SKM-1 (cell line): ENCODE measurements at regions not wholly inside any gene's neighbourhood (a gene's known extent, or its start where the extent isn't known, plus 50 kb on each side); places are given as distances from the start of the nearest gene placed in this dataset.
A peak's percentile ranks its signal among the peaks of the same experiment; 100 is the strongest.

Experiments used
- DNase-seq: peaks from one replicate; lab custom pipeline; 2025; ENCODE audit not compliant: unreplicated experiment; lab: John Stamatoyannopoulos, UW

- no peak for DNase-seq
Observed at GRCh38 chr10:31081937-31082840, 50.5 kb upstream of the ZNF438 start.

- DNase-seq: peak; percentile 48
Observed at GRCh38 chr10:31083765-31084184, 52.1 kb upstream of the ZNF438 start.

DNA sequence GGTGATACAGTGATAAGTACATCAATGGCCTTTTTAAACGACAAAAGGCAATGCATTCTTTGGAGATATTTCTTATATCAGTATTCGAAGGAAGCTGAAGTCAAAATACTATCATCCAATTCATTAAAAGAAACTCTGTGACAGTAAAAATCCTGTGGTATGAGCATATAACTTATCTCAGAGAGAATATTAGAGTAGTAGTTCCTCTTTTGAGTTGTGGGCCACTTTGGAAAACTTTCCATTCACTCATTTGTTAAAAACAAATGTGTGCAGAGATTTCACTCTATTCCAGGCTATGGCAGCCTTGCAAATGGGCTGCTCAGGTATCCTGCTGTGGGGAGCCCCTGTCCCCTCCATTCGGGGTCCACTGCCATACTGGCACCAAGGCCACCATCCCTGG is 55.3 kb upstream of the ZNF438 start:
- no peak for DNase-seq

DNA sequence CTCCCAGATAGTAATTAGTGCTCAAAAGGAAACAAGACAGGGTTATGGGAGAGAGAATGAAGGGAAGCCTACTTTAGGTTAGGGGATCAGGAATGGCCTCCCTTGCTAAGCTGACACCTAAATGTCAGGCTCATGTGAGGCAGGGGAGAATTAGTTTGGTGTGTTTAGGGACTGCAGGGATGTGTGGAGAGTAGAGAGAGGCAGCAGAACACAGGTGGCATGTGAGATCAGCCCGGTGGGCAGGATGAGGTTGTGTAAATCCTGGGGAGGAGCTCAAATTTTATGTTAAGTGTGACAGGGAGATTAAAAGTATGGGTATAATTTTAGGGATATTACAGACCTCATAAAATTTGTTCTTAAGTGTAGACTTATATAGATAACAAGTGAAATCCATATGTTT is 56.2 kb upstream of the ZNF438 start:
- DNase-seq: no peak

DNA sequence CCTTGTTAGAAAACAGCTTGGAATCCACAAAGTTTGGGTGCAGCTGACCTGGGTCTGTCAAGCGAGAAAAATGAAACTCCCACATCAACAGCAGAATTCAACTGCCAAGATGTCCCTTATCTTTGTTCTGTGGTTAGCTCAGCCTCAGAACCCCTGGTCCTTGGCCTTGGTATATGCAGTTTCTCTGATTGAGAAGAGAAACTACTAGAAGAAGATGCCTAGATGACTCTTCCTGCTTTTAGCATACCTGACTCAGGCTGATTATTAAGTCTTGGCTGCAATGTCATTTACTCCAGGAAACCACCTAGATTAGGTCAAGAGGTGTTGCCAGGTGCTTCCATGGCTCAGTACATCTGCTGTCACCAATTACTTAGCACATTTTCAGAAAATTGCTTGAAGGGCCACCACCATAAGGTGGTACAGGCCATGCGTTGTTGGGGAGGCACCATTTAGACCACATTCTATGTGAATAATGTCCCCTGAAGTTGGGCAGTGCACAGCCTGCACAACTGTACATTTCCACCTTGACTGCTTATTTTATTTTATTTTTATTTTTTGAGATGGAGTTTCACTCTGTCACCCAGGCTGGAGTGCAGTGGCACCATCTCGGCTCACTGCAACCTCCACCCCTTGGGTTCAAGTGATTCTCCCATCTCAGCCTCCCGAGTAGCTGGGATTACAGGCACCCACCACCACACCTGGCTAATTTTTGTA is 59.4 kb upstream of the ZNF438 start:
- DNase-seq: no peak

DNA sequence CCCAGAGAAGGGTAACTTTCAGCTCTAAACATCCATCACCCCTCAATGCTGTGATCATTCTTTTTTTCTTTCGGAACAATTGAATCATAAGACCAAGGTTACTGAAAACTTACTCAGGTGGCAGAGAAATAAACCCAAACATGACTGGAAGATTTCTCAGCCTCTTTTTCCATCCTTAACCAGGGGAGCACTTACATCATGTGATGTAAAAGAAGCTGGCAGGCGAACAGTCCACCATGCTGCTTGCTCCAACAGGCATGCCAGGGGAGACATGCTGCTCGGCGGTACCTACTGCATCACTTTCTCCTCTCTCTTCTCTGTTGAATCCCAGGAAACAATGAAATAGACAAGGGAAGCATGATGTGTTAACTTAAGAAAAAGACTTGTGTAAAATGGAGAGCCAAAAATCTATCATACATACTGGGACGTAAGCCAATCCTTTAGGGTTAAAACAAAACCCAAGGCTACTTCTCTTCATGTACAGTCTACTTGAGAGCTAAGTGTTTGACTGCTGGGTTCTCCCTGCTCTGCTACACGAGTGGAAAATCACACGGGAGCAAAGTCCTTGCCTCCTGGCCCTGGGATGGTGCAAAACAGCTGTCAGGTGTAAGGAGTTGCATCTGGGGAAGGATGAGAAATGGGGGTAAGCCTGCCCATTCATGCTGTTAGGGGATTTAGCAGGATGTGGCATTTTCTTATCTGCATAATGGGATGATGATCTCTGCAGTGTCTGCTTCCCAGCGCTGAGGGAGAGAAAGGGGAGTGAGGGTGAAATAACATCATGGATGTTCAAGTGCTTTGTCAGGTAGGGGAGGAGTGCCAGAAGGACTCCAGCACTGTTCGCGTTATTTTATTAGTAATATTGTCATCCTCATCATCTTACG is 64.3 kb upstream of the ZNF438 start:
- DNase-seq: no peak

DNA sequence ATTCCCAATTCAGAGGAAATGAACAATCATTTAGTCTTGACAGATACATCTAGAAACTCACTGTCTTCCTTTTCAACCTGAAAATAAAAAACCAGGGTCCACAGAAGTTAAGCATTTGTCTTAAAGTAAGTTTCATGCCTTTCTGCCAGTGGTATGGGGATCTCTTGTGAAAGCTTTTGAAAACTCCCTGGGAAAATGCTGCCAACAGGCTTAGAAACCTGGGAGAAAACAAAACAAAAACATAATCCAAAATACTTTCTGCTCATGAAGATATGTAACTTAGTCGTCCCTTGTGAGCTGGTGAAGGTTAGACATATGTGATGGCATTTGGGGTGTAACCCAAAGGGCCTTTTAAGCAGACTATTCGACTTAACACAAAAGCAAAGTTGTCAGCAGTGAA is 66.4 kb upstream of the ZNF438 start:
- no peak for DNase-seq

- no peak for DNase-seq
Observed at GRCh38 chr10:31099094-31099493, 67.4 kb upstream of the ZNF438 start.

GRCh38 chr10:31099664-31100063 is 68.0 kb upstream of the ZNF438 start:
- DNase-seq: no peak

DNA sequence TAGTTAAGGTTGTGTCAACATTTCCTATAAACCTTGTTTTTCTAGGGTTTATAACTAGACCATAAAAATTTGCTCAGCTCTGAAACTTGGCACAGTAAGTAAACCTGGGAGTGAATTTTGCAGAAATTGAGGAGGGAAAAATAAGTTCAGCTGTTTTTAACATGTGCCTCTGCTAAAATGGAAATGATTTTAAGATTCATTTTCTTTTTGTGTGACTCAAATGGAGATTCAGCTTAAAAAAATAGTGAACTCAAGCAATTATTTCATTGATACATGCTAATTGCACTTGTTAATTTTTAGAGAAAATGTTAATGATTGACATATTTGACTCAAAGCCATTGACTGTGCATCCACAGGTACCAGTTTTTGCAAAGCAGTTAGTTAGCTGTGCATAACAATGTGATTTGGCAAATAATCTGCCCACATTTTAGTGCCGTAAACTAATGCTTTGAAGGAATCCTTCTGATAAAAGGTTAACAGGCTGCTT is 68.5 kb upstream of the ZNF438 start:
- DNase-seq: no peak

GRCh38 chr10:31100662-31101061 is 69.0 kb upstream of the ZNF438 start:
- DNase-seq: no peak

DNA sequence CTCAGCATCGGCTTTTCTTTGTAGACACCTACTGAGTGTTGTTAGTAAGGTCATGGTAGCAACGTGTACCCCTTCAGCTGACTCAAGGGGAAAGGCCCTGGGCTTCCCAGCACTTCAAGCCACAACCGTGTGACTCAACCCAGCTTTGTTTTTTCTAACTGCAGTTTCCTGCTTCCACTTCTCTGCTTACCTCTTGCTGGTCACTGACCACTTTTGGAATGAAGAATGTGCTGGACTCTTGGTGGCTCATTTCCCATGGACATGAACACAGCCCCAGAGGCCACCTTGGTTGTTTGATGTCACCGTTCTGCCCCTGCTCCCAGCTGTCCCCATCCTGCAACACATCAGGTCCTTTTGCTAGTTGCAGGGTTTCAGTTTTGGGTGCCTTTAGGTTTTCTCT is 69.5 kb upstream of the ZNF438 start:
- no peak for DNase-seq

- DNase-seq: no peak
Observed at GRCh38 chr10:31102421-31102820, 70.8 kb upstream of the ZNF438 start.

GRCh38 chr10:31103112-31103511 is 71.4 kb upstream of the ZNF438 start:
- no peak for DNase-seq

GRCh38 chr10:31112961-31113360 is 81.3 kb upstream of the ZNF438 start:
- DNase-seq: no peak

DNA sequence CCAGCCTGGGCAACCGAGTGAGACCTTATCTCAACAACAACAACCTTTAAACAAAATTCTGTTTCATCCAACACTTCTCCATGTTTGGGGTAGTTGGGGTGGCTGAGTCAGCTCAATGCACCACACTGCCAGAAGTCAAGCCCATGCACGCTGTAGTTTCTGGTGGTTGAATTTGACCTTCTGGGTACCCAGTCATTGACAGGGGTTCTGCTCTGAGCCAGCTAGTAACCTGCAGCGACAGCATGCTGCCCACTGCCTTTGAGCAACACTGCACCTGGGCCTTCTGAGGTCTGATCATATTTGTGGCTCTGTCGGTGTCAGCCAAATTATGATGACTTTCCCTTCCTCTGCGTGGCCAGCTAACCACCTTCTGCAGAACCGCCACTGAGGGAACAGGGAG is 84.6 kb upstream of the ZNF438 start:
- no peak for DNase-seq

DNA sequence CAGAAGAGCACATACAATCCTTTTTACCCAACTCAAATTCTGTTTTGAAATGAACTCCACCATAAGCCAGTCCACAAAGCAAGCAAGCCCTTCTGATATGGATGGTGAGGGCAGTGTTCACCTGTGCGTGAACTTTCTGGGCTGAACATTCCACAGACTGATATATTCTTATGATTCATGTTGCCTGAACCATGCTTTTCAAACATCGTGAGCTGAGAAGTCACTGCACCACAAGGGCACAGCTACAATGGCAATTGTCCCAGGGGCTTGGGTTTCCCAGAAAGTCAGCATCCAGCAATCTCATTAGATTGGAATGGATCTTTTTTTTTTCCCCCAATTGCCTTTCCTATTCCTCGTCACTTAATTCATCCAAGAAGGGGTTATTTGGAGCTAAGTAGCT is 86.9 kb upstream of the ZNF438 start:
- no peak for DNase-seq

GRCh38 chr10:31120392-31120791 is 88.7 kb upstream of the ZNF438 start:
- DNase-seq: no peak

GRCh38 chr10:31120961-31121685 is 89.5 kb upstream of the ZNF438 start:
- no peak for DNase-seq

DNA sequence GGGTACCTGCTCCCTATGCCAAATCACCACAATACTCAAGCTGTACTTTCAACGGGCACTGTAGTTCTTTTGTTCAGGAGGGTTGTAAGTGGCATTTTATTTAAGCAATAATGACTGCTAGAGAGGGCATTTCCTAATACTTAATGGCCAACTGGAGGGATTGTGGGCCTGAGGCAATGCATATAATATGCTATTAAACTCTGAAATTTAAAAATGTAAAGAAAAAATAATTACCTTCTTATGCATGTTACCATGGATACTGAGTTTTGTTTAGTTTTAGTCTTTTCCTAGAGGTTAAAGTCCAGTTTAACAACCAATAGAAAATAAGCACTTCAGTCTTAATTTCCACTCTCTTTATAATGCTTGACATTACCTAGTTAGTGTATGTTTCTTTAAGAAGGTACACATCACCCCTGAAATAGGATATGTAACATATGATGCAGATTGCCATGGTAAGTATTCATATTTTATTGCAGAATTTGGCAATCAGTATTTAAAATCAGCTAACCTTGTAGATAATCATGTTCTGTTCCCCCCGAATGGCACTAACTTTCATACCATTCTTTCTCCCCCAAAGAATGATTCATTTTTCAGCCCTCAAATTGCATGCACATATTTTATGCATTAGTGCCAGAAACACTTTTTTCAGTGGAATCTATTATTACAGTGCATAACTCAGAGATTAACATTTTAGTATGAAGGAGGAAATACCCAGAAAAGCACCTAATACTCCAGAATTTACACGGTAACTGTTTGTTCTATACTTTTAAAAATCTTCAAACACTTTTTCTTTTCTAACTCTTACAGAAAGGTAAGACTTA is 90.3 kb upstream of the ZNF438 start:
- DNase-seq: no peak
